HG03060 (cell line): ENCODE measurements at regions not wholly inside any gene's neighbourhood (a gene's known extent, or its start where the extent isn't known, plus 50 kb on each side); places are given as distances from the start of the nearest gene placed in this dataset.
"Not testable (repeated sequence)": the region's sequence is repeated elsewhere in the genome, so short reads cannot be mapped to it uniquely, and the experiment has no call there.

Experiments used
- ATAC-seq: cut with Tn5 transposase; IDR thresholded peaks from one replicate; pipeline ENCODE4 v1.9.1; 2021; ENCODE audit warnings: low read depth, moderate number of reproducible peaks; ENCODE audit not compliant: unreplicated experiment

DNA sequence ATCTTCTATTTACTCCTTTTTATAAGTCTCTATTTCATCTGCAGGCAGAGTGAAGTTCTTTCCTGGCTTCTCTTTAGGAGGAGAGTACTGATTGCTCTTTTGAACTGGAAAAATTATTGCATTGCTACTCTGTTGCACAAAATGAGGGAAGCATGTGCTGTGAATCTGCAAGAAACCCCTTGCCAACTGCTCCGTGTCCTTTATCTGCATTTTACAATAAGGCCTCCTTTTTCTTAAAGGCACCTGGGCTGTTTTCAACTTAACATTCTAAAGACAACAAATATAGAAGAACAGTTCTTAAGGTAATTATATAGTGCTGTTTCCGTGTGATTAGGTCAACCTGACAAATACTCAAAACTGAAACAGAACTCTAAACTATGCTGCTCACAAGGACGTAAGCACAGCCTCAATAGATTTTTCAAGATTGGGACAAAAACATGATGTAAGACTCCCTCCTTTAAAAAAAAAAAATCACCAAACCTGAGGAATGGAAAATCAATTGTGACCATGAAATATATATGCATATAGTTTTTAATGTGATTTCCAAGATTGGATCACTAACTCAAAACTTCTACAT lies 716.6 kb upstream of the INTU start:
- ATAC-seq, result no peak

DNA sequence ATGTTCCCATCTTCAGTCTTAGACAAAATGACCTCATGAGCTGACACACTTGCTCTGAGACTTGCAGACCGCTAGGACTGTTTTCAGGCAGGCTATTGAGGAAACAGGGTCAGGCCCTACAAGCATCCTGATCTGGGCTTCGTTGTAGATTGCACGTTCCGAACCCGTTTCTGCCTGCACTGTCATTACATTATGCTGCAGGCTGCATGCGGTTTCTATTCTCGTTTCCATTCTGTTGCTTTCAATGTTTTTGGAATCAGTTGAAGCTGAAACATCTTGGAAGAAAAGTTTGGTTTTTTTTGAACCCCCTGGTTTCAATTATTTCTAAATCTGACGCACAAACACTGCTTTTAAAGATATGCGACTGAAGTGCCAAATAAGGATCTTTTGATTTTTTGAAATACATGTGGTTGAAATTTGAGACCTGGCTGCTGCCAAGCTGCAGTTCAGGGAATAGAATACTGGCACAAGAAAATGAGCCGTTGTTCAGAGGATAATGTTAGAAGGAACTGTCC lies 716.1 kb upstream of the INTU start:
- no peak for ATAC-seq

DNA sequence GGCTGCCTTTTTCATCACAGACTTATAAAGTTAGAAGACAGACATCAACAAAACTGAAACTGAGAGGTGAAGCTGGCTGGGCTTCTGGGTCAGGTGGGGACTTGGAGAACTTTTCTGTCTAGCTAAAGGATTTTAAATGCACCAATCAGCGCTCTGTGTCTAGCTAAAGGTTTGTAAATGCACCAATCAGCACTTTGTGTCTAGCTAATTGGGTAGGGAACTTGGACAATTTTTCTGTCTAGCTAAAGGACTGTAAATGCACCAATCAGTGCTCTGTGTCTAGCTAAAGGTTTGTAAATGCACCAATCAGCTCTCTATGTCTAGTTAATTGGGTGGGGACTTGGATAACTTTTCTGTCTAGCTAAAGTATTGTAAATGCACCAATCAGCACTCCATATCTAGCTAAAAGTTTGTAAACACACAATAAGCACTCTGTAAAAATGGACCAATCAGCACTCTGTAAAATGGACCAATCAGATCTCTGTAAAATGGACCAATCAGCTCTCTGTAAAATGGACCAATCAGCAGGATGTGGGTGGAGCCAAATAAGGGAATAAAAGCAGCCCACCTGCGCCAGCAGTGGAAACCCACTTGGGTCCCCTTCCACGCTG lies 710.3 kb upstream of the INTU start:
- ATAC-seq, result not testable (repeated sequence)

DNA sequence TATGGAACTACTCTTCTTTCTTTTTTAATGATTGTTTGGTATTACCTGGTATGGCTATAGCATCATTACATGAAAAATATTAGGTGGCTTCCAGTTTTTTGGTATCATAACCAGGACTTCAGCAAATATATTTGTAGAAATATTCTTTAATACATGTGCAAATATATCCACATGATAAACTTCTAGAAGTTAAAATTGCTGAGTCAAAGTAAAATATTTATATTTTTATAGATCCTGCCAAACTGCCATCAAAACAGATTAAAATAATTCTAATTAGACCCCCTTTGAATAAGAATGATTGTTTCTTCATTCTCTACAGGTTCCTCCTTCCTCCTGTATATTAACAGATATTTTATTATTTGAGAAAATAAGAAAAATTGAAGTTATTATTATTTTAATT lies 708.5 kb upstream of the INTU start:
- ATAC-seq, result no peak

DNA sequence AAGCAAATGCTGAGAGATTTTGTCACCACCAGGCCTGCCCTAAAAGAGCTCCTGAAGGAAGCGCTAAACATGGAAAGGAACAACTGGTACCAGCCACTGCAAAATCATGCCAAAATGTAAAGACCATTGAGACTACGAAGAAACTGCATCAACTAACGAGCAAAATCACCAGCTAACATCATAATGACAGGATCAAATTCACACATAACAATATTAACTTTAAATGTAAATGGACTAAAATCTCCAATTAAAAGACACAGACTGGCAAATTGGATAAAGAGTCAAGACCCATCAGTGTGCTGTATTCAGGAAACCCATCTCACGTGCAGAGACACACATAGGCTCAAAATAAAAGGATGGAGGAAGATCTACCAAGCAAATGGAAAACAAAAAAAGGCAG lies 702.7 kb upstream of the INTU start:
- not testable (repeated sequence) for ATAC-seq

DNA sequence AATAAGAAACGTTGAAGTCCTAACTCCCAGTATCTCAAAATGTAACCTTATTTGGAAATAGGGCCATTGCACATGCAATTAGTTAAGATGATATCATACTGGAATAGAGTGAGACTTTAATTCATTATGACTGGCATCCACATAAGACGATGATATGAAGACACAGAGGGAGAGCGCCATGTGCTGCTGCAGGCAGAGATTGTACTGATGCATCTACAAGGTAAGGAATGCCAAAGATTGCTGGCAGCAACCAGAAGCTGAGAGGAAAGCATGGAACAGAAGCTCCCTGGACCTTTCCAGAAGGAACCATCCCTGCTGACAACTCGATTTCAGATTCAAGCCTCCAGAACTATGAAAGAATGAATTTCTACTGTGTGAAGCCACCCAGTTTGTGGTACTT lies 697.0 kb upstream of the INTU start:
- ATAC-seq, result no peak

DNA sequence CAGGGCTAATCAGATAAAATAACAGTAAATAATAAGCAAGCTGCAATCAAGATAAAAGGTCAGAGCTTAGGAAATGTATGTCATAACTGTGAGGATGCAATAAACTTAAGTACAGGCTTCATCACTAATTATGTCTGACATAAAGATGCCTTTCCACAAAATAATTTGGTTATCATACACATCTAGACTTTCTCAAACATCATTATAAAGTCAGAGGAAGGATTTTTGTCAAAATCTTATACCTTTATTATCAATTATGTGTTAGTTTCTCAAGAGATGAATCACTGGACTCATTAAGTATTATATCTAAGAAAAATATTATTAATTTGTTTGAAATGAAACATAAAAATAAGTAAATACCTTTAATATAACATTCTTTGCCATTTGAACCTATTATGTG lies 695.4 kb upstream of the INTU start:
- ATAC-seq, result no peak

DNA sequence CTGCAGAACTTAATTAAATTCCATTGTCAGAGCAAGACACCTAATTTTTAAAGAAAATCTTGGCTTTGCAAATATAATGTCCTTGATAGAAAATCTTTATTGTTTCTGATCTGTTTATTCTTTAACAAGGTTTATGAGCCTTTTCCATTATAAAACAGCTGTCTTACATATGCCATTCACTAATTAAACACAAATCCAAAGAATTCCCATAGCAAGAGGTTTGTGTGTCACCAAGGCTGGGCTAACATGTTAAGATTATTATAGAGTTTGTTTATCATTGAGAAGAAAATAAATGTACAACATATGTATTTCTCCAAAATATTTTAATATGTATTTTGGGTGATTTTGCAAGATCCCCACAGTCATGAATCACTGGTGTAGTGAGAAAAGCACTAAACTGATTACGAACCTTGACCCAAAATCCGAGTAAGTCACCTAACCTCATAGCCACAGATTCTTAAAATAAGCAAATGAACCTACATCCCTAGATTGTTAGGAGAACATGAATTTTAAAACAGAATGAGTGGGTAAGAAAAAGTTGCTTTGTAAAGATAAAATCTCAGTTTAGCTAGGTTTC lies 694.8 kb upstream of the INTU start:
- no peak for ATAC-seq

DNA sequence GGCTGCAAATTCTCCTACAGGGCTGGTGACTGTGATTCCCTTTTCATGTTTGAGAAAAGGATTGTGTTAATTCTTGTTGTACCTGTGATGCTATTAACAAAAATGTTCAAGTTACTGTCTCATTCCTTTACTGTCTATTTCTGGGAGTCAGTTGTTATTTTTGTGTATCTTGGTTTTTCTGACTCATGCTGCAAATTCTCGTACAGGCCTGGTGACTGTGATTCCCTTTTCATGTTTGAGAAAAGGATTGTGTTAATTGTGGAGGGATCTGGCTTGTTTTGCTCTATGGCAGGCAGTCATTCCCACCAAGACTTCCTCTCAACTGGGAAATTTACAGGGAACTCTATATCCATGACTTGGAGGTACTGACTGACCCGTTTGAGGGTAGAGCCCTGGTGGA lies 693.4 kb upstream of the INTU start:
- no peak for ATAC-seq

DNA sequence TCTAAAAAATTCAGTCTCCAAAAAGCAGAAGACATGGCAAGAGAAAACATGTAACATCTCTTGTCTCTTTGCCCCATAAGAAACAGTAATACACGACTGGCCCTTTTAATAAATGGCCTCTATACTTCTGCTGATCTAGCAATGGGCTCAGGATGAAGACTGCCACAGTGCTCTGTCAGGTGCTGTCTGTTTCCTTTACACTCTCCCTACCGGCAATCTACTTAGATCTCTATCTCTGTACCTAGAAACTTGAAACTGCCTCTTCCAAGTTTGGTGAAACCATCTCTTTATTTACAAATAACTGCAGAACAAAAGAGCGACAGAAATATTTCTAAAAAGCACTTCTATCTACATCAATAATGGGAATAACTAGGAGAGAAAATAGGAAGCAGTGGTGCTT lies 685.2 kb upstream of the INTU start:
- ATAC-seq, result no peak

DNA sequence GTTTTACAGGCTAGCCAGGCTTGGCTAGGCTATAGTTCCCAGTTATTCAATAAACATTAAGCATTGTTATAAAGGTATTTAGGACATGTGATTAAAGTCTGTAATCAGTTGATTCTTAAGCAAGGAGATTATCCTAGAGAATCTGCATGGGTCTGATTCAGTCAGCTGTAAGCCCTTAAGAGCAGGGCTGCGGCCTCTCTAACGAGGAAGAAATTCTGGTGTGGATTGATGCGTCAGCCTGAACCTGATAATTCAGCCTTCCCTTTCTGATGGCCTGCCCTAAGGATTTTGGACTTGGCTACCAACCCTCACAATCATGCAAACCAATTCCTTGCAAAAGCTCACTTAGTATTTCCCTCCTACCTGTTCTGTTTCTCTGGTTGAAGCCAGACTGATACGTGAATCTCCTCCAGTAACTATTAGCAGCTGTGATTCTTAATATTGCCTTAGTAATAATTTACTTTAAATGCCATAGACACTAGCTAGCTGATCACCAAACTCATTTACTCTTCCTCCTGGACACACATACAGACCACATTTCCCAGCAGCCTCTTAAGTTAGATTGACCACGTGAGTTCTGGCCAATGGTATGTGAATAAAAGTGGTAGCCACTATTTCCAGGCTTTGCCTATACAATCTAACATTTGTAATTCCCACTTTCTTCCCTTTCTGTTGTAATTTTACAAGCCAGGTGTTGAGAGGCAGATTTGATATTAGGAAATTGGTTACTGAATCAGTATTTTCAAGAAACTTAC lies 678.0 kb upstream of the INTU start:
- ATAC-seq, result no peak

DNA sequence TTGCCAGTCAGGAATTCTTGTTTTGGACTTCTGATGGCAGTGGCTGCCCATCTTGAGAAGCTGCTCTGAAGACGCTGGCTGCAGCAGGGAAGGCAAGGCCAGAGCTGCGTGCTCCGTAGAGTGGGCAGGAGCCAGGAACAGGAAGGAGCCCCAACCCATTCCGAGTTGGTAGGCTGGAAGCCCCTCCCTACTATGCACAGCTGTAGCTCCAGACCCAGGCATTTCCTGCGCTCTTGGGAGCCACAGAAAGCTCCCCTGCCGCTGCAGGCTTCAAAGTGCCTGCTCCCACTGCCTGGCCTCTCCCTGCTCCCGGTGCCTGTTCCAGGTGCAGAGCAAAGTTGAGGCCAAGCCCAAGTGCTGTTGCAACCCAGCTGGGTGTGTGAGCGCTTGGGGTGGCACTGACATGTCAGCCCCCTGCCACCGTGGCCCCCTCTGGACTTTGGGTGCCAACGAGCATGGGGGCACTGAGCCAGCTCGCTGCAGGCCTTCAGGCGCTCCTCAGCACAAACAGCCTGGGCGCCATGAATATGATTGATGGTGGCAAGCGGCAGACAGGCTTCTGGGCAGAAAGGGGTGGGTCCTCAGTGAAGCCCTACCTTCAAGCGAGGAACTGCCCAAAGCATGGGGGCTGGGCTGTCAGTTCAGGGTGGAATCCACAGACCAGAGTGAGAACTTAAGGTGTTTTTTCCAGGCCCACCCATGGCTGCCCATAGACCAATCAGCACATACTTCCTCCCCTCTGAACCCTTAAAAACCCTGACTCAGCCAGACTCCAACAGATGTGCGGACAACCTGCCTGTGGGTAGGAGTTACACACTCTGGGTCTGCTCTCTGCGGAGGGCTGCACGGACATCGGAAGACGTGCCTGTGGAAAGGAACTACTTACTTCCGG lies 677.2 kb upstream of the INTU start:
- ATAC-seq, result no peak

DNA sequence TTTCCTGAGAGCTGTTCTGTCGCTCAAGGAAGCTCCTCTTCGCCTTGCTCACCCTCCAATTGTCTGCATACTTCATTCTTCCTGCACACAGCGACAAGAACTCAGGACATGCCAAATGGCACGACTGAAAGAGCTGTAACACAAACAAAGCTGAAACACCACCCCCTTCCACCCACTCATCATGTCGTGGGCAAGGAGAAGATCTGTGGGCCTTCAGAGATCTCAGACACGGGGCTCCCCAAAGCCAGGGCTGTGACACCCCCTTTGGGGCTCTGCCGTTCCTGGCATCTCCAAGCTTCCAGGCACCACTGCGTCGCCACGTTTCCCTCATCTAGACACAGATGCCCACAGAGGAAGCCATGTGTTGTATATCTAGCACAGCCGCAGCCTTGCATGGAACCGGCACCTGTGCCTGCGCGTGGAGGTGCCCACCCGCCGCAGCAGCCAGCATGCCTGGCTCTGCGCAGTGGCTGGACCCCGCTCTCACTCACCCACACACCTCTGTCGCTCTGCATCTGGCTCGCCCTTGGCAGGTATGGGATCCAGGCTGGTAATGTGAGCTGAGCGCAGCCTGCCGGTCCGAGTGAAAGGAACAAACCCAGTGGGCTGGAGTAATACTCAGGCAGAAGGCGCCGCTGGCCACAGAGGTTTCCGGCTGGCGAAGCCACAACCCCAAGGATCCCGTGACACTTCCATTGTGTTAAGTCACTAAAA lies 676.4 kb upstream of the INTU start:
- no peak for ATAC-seq

DNA sequence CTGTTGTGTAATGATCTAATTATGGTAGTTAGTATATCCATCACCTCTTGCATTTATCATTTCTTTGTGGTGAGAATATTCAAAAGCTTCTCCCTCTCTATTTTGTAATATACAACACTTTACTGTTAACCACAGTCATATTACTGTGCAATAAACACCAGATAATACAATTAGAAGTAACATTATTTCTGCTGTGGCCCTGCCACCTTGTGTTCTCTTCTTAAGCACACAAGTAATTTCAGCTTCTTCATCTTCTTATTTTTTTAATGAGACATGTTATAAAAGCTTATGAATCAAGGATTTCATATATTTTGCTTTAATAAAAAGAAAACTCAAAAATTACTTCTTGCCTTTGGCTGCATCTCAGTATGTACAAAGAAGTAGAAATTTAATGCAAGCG lies 675.2 kb upstream of the INTU start:
- ATAC-seq, result no peak

DNA sequence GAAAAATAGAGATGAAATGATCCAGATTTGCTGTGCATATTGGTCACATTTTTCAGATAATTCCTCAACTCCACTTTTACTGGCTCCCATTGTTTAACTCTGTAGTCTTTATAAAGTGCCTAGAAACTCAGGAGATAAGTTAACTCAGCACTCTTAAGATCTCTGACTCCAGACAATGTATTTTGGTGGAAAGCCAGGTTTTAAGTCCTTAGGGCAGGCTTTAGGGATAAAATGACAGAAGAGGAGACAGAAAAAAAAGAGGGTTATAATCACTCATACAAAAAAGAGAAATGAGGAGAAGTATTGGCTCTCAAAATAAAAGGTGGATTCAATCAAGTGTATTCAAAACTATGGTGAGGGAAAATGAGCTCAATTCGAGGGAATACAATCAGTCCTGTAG lies 674.8 kb upstream of the INTU start:
- no peak for ATAC-seq

DNA sequence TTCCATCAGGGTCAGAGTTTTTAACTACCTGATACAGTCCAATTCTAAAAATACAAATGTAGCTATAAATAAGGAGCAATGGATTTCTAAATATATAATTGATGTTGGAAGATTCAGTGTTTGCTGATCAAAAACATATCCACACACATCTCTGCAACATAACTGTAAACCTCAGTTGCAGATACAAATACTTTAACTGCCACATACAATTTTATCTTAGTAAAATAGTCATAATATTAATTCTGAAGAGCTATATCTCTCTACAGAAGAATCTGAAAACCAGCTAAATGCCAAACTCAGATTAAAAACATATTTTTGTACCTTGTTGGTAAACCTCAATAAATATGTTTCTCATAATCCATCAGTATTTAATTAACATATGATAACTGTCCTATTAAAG lies 674.3 kb upstream of the INTU start:
- no peak for ATAC-seq

DNA sequence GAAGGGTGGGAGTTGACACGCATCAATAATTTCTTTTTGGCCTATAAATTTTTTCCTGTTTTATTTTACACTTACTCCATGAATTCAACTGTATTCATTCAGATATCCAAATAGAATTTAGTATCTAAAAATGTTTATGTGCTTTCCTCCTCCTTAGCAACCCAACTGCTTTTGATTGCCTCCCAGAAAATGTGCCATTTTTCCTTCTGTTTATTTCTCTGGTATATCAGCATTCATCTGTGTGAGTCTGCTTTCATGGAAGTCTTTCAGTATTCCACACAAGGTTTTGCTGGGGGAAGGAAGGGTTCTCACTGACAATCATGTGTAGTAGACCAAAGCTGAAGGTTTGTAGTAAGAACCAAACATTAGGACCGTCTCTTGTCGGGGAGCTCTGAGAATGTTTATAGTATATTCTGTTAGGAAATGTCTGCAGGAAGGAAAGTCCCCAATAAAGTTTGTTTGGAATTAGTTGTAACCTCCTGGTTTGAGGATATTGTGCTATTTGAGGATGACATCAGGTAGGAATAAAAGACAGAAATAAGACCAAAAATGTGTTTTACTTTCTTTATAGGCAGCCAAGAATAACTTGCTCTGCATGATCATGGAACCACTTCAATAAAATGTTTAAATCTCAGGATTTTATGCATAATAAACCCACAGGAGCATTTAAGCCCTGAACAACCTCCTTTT lies 673.6 kb upstream of the INTU start:
- no peak for ATAC-seq

DNA sequence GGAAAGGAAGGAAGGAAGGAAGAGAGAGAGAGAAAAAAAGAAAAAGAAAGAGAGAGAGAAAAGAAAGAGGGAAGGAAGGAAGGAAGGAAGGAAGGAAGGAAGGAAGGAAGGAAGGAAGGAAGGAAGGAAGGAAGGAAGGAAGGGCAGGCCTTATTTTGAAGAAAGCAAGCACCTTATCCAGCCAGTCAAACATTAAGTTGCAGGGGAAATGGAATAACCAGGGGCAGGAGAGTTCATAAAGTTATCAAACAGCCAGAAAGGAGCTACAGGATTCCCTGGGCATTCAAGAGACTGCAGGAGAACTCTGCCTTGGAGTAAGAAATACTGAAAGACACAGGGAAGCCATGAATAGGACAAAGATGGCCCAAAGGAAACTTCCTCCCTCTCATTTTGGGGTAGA lies 672.0 kb upstream of the INTU start:
- no peak for ATAC-seq

DNA sequence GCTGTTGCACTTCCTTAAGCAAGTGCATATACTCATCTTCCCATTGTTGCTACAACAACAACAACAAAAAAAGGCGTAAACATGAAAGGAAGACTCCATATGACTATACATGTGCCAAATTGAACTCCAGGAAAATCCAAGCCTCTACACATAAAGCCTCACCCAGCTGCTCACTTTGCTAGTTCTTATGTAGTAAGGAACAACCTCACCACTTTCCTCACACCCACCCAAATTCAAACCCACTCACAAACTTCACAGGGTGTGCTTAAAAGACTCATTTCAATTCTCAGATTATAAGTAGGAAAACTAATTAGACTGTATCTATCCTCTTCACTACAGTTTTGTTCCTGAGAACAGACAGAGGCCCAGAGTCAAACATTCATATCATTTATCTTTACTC lies 671.1 kb upstream of the INTU start:
- no peak for ATAC-seq
